ENCODE measurements at regions not wholly inside any gene's neighbourhood (a gene's known extent, or its start where the extent isn't known, plus 50 kb on each side); places are given as distances from the start of the nearest gene placed in this dataset.

- H4K20me1 ChIP-seq (replicated peaks in 1 of 2; ENCODE audit: control insufficient read depth in 1 of 2, insufficient read depth in 2 of 2, low read length in 2 of 2) = no peaks in the 10 kb centered on the region
- H3K4ac ChIP-seq (replicated peaks; ENCODE audit: insufficient read length, low read depth, low read length) = no peak overlapping the region
- CTCF ChIA-PET (ENCODE audit: partially characterized antibody) = interaction anchor here (0.5 to 1.6 kb wide), 8 partner anchors 17 to 800 kb away, joined by 3 to 6 read pairs (median 3); no protein-coding TSS in a partner anchor
- H3K36me3 ChIP-seq (ENCODE audit: control insufficient read depth in 2 of 4, insufficient read depth in 4 of 4, low read length in 3 of 4) = no peaks in the 10 kb centered on the region
- H2BK20ac ChIP-seq (ENCODE audit: low read length) = no peak overlapping the region
- no peak overlapping the region for H2AFZ ChIP-seq (ENCODE audit: low read length)
- no peak for DNase-seq (ENCODE audit: low read depth in 1 of 2, low spot score in 2 of 2)
- POLR2A ChIA-PET (ENCODE audit: partially characterized antibody) = no interaction called here
- no peak overlapping the region for H3K14ac ChIP-seq (ENCODE audit: insufficient read length)
- 82% methylated on average over 3 of the region's 3 CpGs; no CpG with 5 or more reads in 1 of the 2 experiments for WGBS, 2 experiments (ENCODE audit: extremely low coverage in 1 of 2, insufficient coverage in 1 of 2, insufficient read length in 1 of 2, insufficient replicate concordance in 2 of 2, low coverage in 1 of 2, low lambda C conversion rate in 2 of 2, missing lambda C conversion rate in 1 of 2)
- H2BK5ac ChIP-seq (ENCODE audit: low read depth, low read length) = no peak overlapping the region
- no peaks in the 10 kb centered on the region for H3K79me2 ChIP-seq (ENCODE audit: control insufficient read depth in 1 of 2, insufficient read depth in 2 of 2, low read length in 2 of 2)
- no peak overlapping the region for H3K27ac ChIP-seq (ENCODE audit: low read depth, low read length)
- no peaks in the 10 kb centered on the region for H3K23me2 ChIP-seq (ENCODE audit: low read depth, low read length)
- no peak overlapping the region for H3K56ac ChIP-seq (replicated peaks; ENCODE audit: insufficient read length, low read depth, low read length)
- H2BK15ac ChIP-seq (ENCODE audit: low read length) = no peak overlapping the region
- H3K79me1 ChIP-seq (ENCODE audit: low read depth, low read length) = no peaks in the 10 kb centered on the region
- no peak for FAIRE-seq
- no peaks in the 10 kb centered on the region for H3K9me3 ChIP-seq (ENCODE audit: insufficient read depth in 2 of 2, low read depth in 1 of 2, low read length in 1 of 2)
- H3K18ac ChIP-seq (ENCODE audit: extremely low read depth, low read length) = no peak overlapping the region
- no peak overlapping the region for H4K8ac ChIP-seq (ENCODE audit: extremely low read depth, insufficient read depth, low read length)
- no peak overlapping the region for H3K23ac ChIP-seq (ENCODE audit: insufficient read length)
- no peak overlapping the region for H3K4me2 ChIP-seq (ENCODE audit: insufficient read depth in 1 of 2, low read depth in 2 of 2, low read length in 2 of 2)
- no peak overlapping the region for H4K5ac ChIP-seq (ENCODE audit: insufficient read length, low read depth, low read length)
- peaks cover 2 to 17% (median 7%) of the 10 kb centered on the region in 4 experiments for H3K4me1 ChIP-seq (replicated peaks in 1 of 4; ENCODE audit: control insufficient read depth in 3 of 4, insufficient read depth in 4 of 4, low read length in 3 of 4)
- H2BK12ac ChIP-seq (ENCODE audit: low read depth, low read length) = no peak overlapping the region
- H2BK120ac ChIP-seq (replicated peaks; ENCODE audit: low read depth, low read length) = no peak overlapping the region
- no peak overlapping the region for H3K4me3 ChIP-seq (ENCODE audit: extremely low read depth in 1 of 4, insufficient read depth in 2 of 4, low read depth in 3 of 4, low read length in 4 of 4)
- no peak overlapping the region for H2AK5ac ChIP-seq (ENCODE audit: low read depth, low read length)
- H4K91ac ChIP-seq (replicated peaks; ENCODE audit: insufficient read length, low read length) = no peak overlapping the region
- no peak overlapping the region for H3K9ac ChIP-seq (replicated peaks in 1 of 4; ENCODE audit: extremely low read depth in 1 of 4, low read depth in 3 of 4, low read length in 3 of 4)
- no peaks in the 10 kb centered on the region for H3K27me3 ChIP-seq (replicated peaks in 1 of 4; ENCODE audit: control insufficient read depth in 3 of 4, extremely low read depth in 1 of 4, insufficient read depth in 3 of 4, low read length in 3 of 4)
- TF ChIP-seq RXRA (IDR thresholded peaks at IDR 0.05; ENCODE audit: insufficient read depth, low read depth, low read length) (no peak), NANOG (IDR thresholded peaks at IDR 0.05; ENCODE audit: insufficient read depth, low read depth, low read length, poor library complexity, severe bottlenecking) (no peak), TEAD4 (IDR thresholded peaks at IDR 0.05; ENCODE audit: low read depth, low read length) (no peak)
Measured at GRCh38 chr19:30806311-30806710, 434.1 kb downstream of the ZNF536 start.
